IMR-90 (cell line): ENCODE measurements at regions not wholly inside any gene's neighbourhood (a gene's known extent, or its start where the extent isn't known, plus 50 kb on each side); places are given as distances from the start of the nearest gene placed in this dataset.
A peak's percentile ranks its signal among the peaks of the same experiment; 100 is the strongest.

Experiments
- ATAC-seq: fragments of 200-7000 bp; cut with Tn5 transposase; 2 replicates; pipeline ENCODE4 v1.9.1; 2020; ENCODE audit warnings: low read depth, mild to moderate bottlenecking, moderate library complexity
- BruUV-seq: library from RNA; stranded (reverse); fragments of 400-500 nt; replicated peaks from 2 replicates; lab custom pipeline; 2021; lab: Mats Ljungman, UMichigan
- CTCF ChIA-PET: fragments of 300-600 bp; formaldehyde crosslinking; extraction: SDS; loops from one replicate; lab custom pipeline; 2021; ENCODE audit warnings: antibody characterized with exemption; lab: Yijun Ruan, JAX
- POLR2A ChIA-PET: fragments of 300-600 bp; sonication (Branson Sonifier 250); formaldehyde crosslinking; loops from one replicate; lab custom pipeline; 2022; ENCODE audit warnings: antibody characterized with exemption; ENCODE audit not compliant: unreplicated experiment; lab: Charles Lee
- DNase-seq: peaks from one replicate; pipeline ENCODE4 v3.0.0; 2013
- H2AFZ ChIP-seq: replicated peaks from 2 replicates; pipeline ENCODE3; 2013; ENCODE audit warnings: low read length, mild to moderate bottlenecking; ENCODE audit not compliant: poor library complexity
- H2AK5ac ChIP-seq: 2 replicates; pipeline ENCODE4 v1.6.1; 2013; ENCODE audit warnings: low read depth, low read length, inconsistent platforms
- H2AK9ac ChIP-seq: replicated peaks from 2 replicates; pipeline ENCODE3; 2013; ENCODE audit warnings: mild to moderate bottlenecking, low read depth, low read length, moderate library complexity; ENCODE audit not compliant: poor library complexity
- H2BK120ac ChIP-seq: 2 replicates; pipeline ENCODE4 v1.6.1; 2013; ENCODE audit warnings: low read depth, low read length, inconsistent platforms
- H2BK15ac ChIP-seq: 3 replicates; pipeline ENCODE4 v1.6.1; 2013; ENCODE audit warnings: low read depth, low read length, inconsistent platforms
- H2BK20ac ChIP-seq: 2 replicates; pipeline ENCODE4 v1.6.1; 2013; ENCODE audit warnings: low read depth, mild to moderate bottlenecking, inconsistent platforms, low read length, moderate library complexity
- H2BK5ac ChIP-seq: 2 replicates; pipeline ENCODE4 v1.6.1; 2013; ENCODE audit warnings: mild to moderate bottlenecking, low read depth, low read length, inconsistent platforms; ENCODE audit not compliant: poor library complexity, severe bottlenecking
- H3K14ac ChIP-seq: replicated peaks from 2 replicates; pipeline ENCODE4 v1.6.1; 2013; ENCODE audit warnings: low read depth, low read length, inconsistent platforms
- H3K18ac ChIP-seq: 2 replicates; pipeline ENCODE4 v1.6.1; 2013; ENCODE audit warnings: low read depth, low read length, control low read depth
- H3K23ac ChIP-seq: 2 replicates; pipeline ENCODE4 v1.6.1; 2013; ENCODE audit warnings: low read depth, low read length, inconsistent platforms
- H3K27ac ChIP-seq: 2 replicates; pipeline ENCODE4 v1.5.1; 2013; ENCODE audit warnings: mild to moderate bottlenecking, control low read depth, low read length; ENCODE audit not compliant: insufficient read depth
- H3K27me3 ChIP-seq: 2 replicates; pipeline ENCODE4 v1.6.1; 2013; ENCODE audit warnings: low read length; ENCODE audit not compliant: control insufficient read depth, insufficient read depth
- H3K36me3 ChIP-seq: 2 replicates; pipeline ENCODE4 v1.6.1; 2013; ENCODE audit warnings: low read length, mixed read lengths; ENCODE audit not compliant: control insufficient read depth, insufficient read depth
- H3K4ac ChIP-seq: 2 replicates; pipeline ENCODE4 v1.6.1; 2013; ENCODE audit warnings: low read depth, low read length, inconsistent platforms
- H3K4me1 ChIP-seq: 2 replicates; pipeline ENCODE4 v1.6.1; 2013; ENCODE audit warnings: low read length, mixed read lengths; ENCODE audit not compliant: control insufficient read depth, insufficient read depth
- H3K4me2 ChIP-seq: 2 replicates; pipeline ENCODE4 v1.6.1; 2013; ENCODE audit warnings: low read depth, mild to moderate bottlenecking, control low read depth, low read length, moderate library complexity
- H3K4me3 ChIP-seq: 2 replicates; pipeline ENCODE4 v1.5.1; 2013; ENCODE audit warnings: low read depth, mild to moderate bottlenecking, control low read depth, low read length, moderate library complexity; ENCODE audit not compliant: insufficient read depth
- H3K56ac ChIP-seq: 2 replicates; pipeline ENCODE4 v1.6.1; 2013; ENCODE audit warnings: low read length, inconsistent platforms; ENCODE audit not compliant: insufficient read depth; ENCODE audit errors: extremely low read depth
- H3K79me1 ChIP-seq, 2 experiments: 2 replicates each; pipeline ENCODE4 v1.6.1; 2013; ENCODE audit warnings: low read length in 2 of 2, inconsistent platforms in 1 of 2, low read depth in 1 of 2
- H3K9ac ChIP-seq: 2 replicates; pipeline ENCODE4 v1.6.1; 2013; ENCODE audit warnings: low read depth, low read length, control low read depth
- H3K9me1 ChIP-seq: 2 replicates; pipeline ENCODE4 v1.6.1; 2013; ENCODE audit warnings: low read length, inconsistent platforms; ENCODE audit not compliant: insufficient read depth
- H3K9me3 ChIP-seq: 2 replicates; pipeline ENCODE4 v1.6.1; 2013; ENCODE audit warnings: low read length; ENCODE audit not compliant: control insufficient read depth, insufficient read depth
- H4K20me1 ChIP-seq: 2 replicates; pipeline ENCODE4 v1.6.1; 2013; ENCODE audit warnings: low read length, inconsistent platforms; ENCODE audit not compliant: insufficient read depth
- H4K5ac ChIP-seq: 2 replicates; pipeline ENCODE4 v1.6.1; 2013; ENCODE audit warnings: mild to moderate bottlenecking, low read depth, low read length, control low read depth
- H4K8ac ChIP-seq, 2 experiments: 2 replicates each; pipeline ENCODE4 v1.6.1; 2013; ENCODE audit warnings: low read depth in 2 of 2, low read length in 2 of 2, control low read depth in 1 of 2, inconsistent platforms in 1 of 2
- H4K91ac ChIP-seq: 2 replicates; pipeline ENCODE4 v1.6.1; 2013; ENCODE audit warnings: low read depth, low read length, inconsistent platforms; ENCODE audit not compliant: insufficient read depth
- CEBPB ChIP-seq: IDR thresholded peaks from 2 replicates; pipeline ENCODE4 v1.6.1; 2012; ENCODE audit warnings: low read depth, low read length, improper control_type of control experiment
- CTCF ChIP-seq: conservative IDR thresholded peaks from 2 replicates; pipeline ENCODE4 v1.5.1; 2012; ENCODE audit warnings: mild to moderate bottlenecking, low read depth, low read length, improper control_type of control experiment
- MAZ ChIP-seq: IDR thresholded peaks from 2 replicates; pipeline ENCODE4 v1.6.1; 2012; ENCODE audit warnings: low read depth, mild to moderate bottlenecking, low read length, improper control_type of control experiment, moderate library complexity, borderline replicate concordance
- MXI1 ChIP-seq: IDR thresholded peaks from 2 replicates; pipeline ENCODE4 v1.6.1; 2012; ENCODE audit warnings: low read depth, mild to moderate bottlenecking, low read length, moderate library complexity, borderline replicate concordance
- RCOR1 ChIP-seq: IDR thresholded peaks from 2 replicates; pipeline ENCODE4 v1.6.1; 2012; ENCODE audit warnings: mild to moderate bottlenecking, low read length, improper control_type of control experiment; ENCODE audit not compliant: insufficient replicate concordance
- SMC3 ChIP-seq: fragments of 150-350 bp; IDR thresholded peaks from 2 replicates; pipeline ENCODE4 v1.6.1; 2016; ENCODE audit warnings: low read depth, mild to moderate bottlenecking, antibody characterized with exemption, low read length, moderate library complexity
- WGBS, 2 experiments: methylation state at CpG; one replicate each; pipeline versions ENCODE4 v1.1.5 to v1.1.7; 2013; ENCODE audit warnings: missing lambda C conversion rate in 2 of 2; ENCODE audit not compliant: insufficient read length in 1 of 2; ENCODE audit errors: extremely low coverage in 2 of 2; 5-methylcytosine and 5-hydroxymethylcytosine counted together
- dilution Hi-C: fragments of 300-500 bp; cut with HindIII; formaldehyde crosslinking; loops from one replicate; pipeline ENCODE4 v1.14.3; 2018; ENCODE audit warnings: low sequenced_read_pairs; ENCODE audit not compliant: unreplicated experiment
- in situ Hi-C: fragments of 300-500 bp; cut with MboI; formaldehyde crosslinking; loops from 3 replicates; pipeline ENCODE4 v1.14.3; 2019; ENCODE audit warnings: low sequenced_read_pairs, inconsistent platforms, mixed read lengths
- intact Hi-C: fragments of 100-400 bp; cut with micrococcal nuclease; formaldehyde crosslinking; loops from 2 replicates; pipeline ENCODE4 v1.10.0; 2022
- TF ChIP-seq, protein P1 (sequence below): fragments of 150-350 bp; IDR thresholded peaks from 2 replicates; pipeline ENCODE4 v1.6.1; 2016; ENCODE audit warnings: low read depth, mild to moderate bottlenecking, low read length, moderate library complexity, borderline replicate concordance

- Histone ChIP-seq H2BK20ac (no peak overlapping the region; the same call in 1 of the 2 replicates), H3K4me1 (peaks cover 3% of the 10 kb centered on the region), H2AK5ac (no peak overlapping the region; the same call in 1 of the 2 replicates), H3K27ac (no peak overlapping the region), H3K9me1 (no peaks in the 10 kb centered on the region), H4K5ac (no peak overlapping the region), H3K27me3 (no peaks in the 10 kb centered on the region), H3K23ac (no peak overlapping the region), H2BK120ac (peak overlapping the region; percentile 6; the same call in 1 of the 2 replicates), H3K4ac (peak overlapping the region; percentile 41; the same call in 1 of the 2 replicates), H3K56ac (no peak overlapping the region), H2BK15ac (0 out of 3 replicates have a peak overlapping the region, but pooled peaks have one; percentile 47), H2AK9ac (no peak overlapping the region), H3K9ac (no peak overlapping the region), H3K4me3 (no peak overlapping the region), H2AFZ (no peak overlapping the region), H3K79me1 (no peaks in the 10 kb centered on the region), H3K18ac (no peak overlapping the region; the same call in 1 of the 2 replicates), H3K4me2 (no peak overlapping the region), H3K9me3 (no peaks in the 10 kb centered on the region), H4K8ac (peak overlapping the region; percentile 9 to 14; a peak in 1 of 4 replicates), H3K14ac (peak overlapping the region; percentile 42; the same call in 1 of the 2 replicates), H3K36me3 (no peaks in the 10 kb centered on the region), H4K20me1 (no peaks in the 10 kb centered on the region), H2BK5ac (no peak overlapping the region), H4K91ac (peak overlapping the region; percentile 57)
- WGBS, 2 experiments = 85% methylated on average over 4 of the region's 6 CpGs; no CpG with 5 or more reads in 1 of the 2 experiments
- DNase-seq = no peak
- POLR2A ChIA-PET = no interaction called here
- TF ChIP-seq MXI1 = no peak
- TF ChIP-seq CEBPB = no peak
- TF ChIP-seq, protein P1, sequence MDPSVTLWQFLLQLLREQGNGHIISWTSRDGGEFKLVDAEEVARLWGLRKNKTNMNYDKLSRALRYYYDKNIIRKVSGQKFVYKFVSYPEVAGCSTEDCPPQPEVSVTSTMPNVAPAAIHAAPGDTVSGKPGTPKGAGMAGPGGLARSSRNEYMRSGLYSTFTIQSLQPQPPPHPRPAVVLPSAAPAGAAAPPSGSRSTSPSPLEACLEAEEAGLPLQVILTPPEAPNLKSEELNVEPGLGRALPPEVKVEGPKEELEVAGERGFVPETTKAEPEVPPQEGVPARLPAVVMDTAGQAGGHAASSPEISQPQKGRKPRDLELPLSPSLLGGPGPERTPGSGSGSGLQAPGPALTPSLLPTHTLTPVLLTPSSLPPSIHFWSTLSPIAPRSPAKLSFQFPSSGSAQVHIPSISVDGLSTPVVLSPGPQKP = no peak
- TF ChIP-seq CTCF = no peak
- no peak for TF ChIP-seq RCOR1
- no peak for TF ChIP-seq MAZ
- no peak for TF ChIP-seq SMC3
- intact Hi-C loops (no loop called here), dilution Hi-C loops (no loop called here), in situ Hi-C loops (no loop called here)
- BruUV-seq = no TSS peak
- ATAC-seq = no peak
- CTCF ChIA-PET = no interaction called here
Measured at GRCh38 chr6:139962654-139963347, 588.4 kb upstream of the CITED2 start.
